HG03565 (cell line): ENCODE measurements at regions not wholly inside any gene's neighbourhood (a gene's known extent, or its start where the extent isn't known, plus 50 kb on each side); places are given as distances from the start of the nearest gene placed in this dataset.

Source experiments
- ATAC-seq: cut with Tn5 transposase; IDR thresholded peaks from one replicate; pipeline ENCODE4 v1.9.1; 2021; ENCODE audit warnings: mild to moderate bottlenecking, moderate library complexity; ENCODE audit not compliant: unreplicated experiment

DNA sequence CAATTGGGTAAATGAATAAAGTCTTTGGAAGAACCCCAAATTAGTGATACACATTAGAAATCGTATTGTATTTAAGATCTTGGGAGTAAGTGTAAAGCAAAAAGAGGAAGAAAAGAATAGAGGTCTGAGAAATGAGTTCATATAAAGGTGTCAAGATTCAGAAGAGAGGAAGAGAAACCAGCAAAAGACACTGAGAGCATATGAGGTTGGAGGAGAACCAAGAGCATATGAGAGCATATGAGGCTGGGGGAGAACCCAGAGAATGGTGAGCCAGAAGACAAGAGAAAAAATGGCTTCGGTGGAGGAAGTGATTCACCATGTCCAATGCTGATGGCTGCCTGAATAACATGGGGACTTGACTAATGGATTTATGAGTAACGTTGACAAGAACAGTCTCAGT is 620.1 kb upstream of the GCFC2 start:
- no peak for ATAC-seq

DNA sequence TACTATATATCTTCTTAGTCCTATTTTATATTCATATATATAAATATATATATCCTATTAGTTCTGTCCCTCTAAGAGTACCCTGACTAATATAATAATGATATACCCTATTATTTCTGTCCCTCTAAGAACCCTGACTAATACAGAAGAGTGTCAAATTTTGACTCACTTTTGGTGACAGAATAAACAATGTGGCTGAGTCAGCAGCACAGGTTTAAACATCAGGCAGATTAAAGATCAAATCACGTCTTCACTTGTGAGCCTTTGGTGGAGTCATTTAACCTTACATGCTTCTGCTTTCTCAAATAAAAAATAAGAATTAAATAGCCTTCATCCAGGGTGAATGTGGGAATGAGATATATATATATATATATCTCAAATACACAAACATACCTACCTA is 615.9 kb upstream of the GCFC2 start:
- ATAC-seq, result no peak

DNA sequence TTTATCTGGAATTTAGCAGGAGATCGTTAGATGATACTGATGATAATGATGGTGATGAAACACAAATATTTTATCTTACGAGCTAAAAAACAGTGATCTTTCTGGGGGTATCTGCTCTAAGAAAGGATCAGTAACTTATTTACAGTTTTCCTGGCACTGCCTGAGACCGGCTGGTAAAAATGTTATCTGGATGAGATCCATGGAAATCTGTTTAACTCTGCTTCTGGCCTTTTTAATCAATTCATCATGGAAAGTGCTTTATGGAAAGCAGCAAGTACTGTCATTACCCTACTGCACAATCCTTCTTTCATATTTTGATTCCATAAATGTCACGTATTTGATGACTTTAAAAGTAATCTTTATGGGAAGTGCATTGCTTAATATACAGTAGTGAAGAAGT is 612.7 kb upstream of the GCFC2 start:
- ATAC-seq, result no peak

DNA sequence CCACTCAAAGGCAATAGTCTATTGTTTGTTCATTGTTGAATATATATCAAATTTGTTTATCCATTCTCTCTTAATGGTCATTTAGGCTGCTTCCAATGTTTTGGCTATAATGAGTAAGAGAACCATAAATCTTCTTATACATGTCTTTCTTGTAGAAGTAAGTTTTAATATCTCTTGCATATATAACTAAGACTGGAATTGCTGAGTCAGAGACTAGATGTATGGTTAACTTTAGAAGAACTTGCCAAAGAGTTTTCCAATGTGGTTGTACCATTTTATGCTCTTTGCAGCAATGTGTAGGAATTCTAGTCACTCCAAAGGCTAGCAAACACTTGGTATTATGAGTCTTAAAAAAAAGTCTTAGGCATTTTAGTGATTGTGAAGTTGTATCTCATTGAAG is 610.0 kb upstream of the GCFC2 start:
- no peak for ATAC-seq

DNA sequence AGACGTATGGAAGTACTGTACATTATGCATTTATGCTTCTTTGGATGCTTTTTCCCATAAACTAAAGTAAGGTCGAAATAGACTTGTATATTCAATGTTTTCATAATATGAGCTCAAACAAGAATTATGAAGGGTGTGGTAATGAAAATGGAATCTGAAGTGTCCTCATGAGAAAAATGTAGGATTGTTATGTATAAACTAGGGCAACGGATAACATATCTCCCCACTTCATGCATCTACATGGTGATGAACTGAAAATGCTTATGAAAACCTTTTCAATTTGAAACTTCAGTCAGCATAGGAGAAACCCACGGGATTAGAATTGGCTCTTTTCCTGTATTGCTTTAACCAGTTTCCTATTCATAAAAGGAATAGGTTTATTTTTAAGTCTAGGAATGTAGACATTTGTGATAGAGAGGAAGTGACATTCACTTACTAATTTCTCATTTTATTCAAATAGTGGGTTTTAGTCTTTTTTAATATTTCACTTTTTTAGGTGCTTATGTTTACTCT is 608.2 kb upstream of the GCFC2 start:
- no peak for ATAC-seq

DNA sequence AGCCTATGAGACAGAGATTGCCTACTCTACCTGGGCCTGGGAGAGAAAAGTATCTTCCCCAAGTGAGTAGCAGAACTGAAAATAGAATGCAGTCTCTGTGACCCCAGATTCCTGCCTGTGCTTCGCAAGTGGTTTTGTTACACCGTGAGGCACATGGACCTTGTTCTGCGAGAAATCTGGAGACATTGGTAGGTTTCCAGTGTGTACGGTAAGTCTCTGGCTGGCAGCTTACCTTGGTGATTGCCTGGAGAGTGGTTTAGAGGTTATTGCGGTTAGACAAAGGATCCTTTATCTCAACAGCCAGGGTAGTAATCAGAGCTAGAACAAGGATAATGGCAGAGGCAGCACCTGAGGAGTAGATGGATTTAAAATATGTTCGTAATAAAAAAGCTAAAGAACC is 606.0 kb upstream of the GCFC2 start:
- no peak for ATAC-seq

DNA sequence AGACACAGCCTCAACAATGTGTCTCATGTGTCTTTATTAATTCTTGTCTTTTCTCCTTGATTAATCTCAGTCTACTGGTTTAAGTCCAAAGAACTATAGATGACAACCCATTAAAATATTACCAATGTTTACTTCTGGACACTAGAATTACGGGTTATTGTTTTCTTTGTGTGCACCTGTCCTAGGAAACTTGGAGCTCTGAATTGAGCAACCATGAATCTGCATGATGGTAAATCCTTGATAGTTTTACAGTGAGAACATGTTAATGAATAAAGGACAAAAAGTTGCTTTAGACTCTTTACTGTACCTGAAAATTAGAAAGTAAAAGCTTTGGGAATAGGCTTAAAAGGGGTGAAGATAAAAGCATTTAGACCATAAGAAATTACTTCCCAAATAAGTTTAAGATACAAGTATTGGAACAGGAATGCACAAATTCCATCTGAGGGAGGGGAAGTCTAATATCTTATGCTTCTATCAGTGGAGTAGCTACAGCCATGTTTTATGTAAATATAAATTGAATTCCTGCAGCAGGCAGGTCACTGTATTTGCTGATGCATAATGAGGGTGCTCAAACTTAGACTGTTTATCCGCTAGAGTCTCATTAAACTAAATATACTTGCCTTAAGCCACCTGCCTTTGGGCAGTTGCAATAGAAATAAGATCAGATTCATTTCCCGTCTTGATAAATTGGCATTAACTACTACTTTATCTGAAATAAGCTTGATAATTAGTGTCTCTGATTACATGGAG is 603.7 kb upstream of the GCFC2 start:
- ATAC-seq, result no peak

DNA sequence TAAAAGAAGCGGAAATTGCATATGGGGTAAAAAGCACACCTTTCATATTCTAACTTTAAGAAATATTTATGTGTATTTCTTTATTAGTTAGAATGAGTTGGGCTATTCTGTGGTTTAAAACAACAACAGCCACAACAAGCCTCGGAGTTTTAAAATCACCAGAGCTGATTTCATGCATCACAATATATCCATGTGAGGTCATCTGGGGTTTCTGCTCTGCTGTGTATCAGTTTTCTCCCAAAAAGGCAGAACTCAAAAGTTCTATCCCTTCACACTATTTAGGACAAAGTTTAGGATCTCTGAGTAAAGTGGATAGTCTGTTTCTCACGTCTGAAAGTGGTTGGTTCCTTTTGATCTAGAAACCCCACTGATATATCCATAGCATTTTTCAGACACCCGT is 601.5 kb upstream of the GCFC2 start:
- ATAC-seq, result no peak

DNA sequence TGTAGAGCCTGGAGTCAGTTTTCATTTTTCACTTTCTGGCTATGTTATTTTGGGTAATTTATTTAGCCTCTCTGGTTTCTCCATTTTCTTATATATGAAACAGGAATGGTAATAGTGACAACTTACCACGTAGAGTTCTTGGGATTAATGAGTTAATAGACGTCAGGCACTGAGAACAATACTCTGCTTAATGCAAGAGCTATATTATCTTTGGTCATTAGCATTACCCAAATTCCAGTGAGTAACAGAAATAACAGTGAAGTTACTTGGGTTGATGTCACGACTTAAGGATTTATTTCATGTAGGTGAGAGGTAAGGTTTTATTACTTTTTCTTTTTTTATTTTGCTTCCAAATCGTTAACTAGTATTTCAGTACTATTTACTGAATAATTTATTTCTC is 601.0 kb upstream of the GCFC2 start:
- no peak for ATAC-seq

DNA sequence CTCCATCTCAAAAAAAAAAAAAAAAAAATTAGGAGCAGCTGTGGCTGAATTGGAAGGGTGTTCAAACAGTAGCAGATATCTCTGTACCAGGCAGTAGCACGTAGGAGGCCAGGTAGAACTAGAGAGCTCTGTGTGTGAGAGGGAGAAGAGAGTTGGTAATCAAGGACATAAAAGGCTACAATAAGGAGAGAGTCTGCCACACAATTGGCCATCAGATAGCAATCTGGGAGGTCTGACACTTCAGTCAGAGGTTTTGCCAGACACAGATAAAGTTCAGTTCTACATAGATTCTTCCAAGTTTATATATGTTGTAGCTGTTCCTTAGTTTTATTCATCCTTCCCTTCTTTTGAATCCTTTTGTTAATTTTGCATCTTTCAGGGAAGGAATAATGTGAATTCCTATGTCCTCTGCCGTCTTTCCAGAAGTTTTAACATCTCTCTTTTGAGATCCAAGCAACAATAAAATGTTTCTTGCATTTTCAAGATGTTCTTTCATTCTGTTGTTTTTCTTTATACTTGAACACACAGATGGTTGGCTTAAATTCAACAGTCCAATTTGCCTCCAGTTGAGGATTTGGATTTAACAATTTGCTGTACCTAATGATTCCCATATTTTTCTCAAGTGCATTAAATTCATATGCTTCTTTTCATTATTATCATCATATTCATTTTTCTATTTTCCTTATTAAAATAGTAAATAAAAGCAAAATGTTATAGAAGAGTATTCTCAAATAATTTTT is 600.3 kb upstream of the GCFC2 start:
- no peak for ATAC-seq

DNA sequence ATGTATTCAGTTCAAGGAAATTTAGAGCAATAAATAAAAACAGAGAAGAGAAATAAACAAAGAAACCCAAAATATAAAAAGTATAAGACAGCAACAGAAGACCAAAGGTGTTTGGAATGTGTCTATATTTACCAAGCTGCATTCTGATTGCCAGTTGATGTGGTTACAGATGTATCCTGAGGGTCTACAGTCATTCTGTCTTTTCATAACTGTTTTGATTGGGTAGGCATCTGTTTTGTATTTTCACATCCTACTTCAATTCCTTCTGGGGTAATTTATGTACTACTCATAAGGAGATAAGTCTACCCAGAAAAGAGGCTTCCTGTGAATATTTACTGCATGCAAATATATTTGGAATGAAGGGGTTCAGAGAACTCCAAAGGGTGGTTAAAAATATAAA is 596.8 kb upstream of the GCFC2 start:
- no peak for ATAC-seq

DNA sequence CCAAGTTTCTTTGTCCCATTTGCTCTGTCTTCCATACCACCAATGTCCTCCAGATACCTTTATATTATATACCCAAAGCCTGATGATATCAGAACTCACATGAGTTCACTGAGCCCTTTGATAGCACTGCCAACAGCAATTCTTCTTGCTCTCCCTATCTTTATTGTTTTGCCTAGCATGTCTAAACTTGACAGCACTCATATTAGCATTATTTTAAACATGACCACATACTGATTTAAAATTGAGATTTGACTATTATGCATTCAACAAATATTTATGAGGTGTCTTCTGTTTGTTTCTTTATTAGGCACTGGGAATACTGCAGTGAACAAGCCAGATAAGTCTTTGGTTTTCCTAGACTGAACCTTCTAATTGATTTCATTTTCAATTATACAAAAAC is 587.3 kb upstream of the GCFC2 start:
- no peak for ATAC-seq

DNA sequence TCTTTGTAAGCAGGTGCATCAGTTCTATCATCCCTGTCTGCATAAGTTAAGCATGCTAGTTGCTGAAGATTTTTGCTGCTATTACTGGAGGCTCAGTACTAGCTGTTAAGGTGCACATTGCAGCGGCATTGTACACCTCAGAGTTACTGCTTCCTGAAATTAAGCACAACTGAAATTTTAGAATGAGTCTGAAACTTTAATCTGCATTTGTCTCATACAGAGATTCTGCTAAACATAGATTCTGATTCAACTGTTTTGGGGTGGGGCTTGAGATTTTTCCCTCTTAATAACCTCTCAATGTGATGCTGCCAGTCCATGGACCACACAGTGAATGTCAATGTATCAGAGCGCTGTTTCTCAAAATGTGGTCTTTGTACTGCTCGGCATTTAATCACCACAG is 585.7 kb upstream of the GCFC2 start:
- ATAC-seq, result no peak

DNA sequence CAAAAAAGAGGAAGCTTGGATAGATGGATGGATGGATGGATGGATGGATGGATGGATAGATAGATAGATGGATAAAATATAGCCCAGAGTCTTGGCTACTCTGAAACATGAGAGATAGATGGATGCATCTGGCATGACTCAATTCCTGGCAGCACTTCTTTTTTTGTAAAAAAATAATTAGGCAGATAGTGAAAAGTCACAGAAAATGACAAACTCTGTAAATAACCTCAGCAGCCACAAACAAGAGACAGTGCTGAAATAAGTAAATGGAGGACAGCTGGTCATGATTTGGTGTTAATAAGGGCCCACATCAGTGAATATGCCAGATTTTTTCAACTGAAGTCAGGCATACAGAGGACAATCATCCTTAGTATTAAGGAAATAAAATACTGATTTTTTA is 585.0 kb upstream of the GCFC2 start:
- no peak for ATAC-seq

DNA sequence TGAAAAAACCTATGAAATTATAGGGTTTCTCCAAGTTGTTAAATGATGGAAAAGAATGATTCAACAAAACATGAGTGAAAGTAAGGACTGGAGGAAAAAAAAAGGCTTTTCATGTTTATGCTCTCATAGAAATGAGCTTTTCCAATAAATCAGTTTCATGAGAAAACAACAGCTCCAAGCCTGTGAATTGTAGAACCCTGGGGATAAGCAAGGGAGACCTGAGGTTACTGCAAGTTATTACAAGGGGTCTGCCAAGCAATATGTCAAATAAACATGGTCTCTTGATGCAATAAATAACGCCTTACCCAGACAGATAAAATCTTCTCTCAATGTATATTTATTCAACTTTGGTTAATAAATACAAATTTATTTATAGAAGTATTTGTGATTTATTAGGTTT is 577.9 kb upstream of the GCFC2 start:
- ATAC-seq, result no peak

DNA sequence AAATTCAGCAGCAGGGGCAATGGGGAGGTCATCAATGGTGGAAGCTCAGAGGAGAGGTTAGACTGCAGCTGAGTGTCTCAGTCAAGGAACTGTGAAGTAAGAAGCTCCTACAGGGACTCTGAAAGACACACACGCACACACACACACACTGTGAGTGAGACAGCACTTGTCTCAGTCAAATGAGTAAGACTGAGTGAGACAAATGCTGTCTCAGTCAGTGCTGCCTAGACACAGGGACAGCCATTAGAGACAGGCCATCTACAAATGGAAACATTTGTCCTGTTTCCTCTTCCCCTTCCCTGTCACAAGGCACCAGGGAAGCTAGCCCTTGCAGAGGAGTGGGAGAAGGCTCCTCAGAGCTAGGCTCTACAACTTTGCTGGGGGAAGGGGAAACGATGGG is 577.4 kb upstream of the GCFC2 start:
- no peak for ATAC-seq

DNA sequence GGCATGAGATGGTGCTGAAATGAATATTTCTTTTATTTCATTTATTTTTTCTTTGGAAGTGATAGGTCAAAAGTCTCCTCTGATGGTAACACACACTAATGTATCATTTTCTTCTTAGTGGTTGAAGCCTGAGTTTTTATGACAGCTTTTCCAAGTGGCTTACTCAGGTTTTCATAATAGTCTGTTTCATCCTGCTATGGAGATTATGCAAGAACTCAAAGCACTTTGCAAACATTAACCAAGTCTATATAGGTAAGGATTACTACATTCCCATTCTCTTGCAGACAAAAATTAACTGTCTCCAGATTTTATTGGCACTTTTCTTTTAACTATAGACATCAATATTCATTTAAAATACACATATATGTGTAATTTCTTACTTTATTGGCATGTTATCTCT is 572.6 kb upstream of the GCFC2 start:
- no peak for ATAC-seq

DNA sequence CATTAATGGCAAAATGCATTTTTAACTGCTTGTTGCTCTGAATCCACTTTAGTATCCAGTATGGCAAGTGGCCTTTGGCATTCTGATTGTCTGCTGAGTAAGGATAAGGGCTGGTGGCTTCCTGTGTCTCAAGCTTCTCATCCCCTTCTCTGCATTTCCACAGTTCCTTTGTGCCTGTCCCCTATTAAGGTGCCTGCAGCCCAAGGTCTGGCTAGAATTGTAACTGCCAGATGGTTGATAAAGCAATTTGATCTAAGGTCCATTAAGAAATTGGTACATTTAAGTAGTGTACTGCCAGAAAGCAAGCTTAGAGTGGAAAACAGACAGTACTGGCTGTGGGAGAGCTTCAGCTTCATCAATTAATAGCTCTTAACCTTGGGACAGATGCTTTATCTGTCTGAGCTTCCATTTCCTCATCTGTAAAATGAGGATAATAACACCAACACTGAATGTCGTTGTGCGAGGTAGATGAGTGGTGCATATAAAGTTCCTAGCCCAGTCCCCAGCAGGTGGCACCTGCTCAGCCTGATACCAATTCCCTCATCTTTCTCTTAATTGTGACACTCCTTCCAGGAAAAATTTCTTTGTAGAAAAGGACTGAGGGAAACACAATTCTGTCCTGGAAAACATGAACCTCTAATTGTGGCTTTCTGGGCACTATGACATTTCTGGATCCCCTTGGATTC is 570.6 kb upstream of the GCFC2 start:
- ATAC-seq, result no peak

DNA sequence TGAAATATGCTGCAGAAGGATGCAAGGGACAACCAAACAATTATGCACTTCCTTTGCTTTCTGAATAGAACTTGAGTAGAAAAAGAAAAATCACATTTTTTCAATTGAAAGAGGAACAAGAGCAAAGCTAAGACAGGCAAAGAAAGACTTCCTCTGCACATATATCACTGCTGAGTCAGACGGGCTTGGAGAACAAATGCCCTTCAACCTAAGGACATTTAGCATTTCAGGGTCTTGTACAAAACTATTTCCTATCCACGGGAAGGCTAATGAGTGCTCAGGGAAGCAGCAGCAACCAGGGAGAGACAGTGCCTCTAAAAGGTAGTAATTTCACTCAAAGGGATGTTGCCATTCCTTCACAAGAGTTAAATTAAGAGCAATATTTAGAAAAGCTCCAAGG is 570.0 kb upstream of the GCFC2 start:
- ATAC-seq, result no peak

DNA sequence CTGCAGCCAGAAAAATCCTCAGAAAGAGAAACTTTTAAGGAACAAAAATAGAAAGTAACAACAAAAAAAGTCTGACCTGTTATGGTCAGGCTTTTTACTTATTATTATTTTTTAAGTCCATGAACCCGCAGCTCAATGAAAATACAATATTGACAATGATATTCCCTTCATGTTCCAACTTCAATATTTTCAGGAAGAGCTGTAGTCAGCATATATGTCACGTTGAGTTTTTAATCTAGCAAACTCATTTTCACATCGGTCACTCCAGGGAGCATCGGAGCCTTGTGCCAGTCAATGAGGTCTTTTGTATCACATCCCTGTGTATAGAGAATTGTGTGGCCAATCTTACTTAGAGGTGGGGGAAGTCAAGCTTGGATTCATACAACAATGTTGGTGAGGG is 568.4 kb upstream of the GCFC2 start:
- no peak for ATAC-seq

DNA sequence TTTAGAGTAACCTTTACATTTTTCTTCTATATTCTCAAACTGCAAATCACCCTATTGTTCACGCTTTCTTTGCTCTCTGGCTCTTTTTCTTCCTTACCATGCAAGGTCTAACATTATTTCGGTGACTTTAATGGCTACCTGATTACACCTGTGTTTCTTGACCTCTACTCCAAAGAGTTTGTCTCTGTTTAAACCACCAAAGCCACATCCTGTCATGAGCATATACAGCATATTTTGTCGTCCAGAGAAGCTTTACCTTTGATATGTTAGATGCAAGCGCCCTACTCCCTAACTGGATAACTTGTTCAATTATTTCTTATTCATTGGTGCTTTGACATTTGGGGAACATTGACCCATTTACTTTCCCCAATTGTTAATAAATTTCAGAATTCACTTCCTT is 565.1 kb upstream of the GCFC2 start:
- ATAC-seq, result no peak

DNA sequence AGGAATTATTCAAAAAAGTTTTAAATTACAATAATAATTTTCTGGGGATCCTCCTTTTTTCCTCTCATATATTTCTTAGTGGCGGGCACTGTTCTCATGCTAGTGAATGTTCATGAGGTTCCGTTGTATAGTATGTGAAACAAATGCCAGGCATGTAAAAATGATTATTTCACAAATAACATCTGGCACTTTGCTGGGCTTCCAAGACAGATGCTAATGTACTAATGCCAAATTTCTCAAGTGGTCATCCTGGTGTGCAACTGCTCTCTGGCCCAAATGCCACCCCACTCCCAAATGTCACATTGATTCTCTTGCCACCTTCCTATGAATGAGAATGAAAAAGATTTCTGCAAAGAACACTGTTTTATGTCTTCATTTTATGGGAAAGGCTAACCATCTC is 564.0 kb upstream of the GCFC2 start:
- ATAC-seq, result no peak
